Tibial nerve (tissue), 4 donors: ENCODE measurements at regions not wholly inside any gene's neighbourhood (a gene's known extent, or its start where the extent isn't known, plus 50 kb on each side); places are given as distances from the start of the nearest gene placed in this dataset.

Experiments
- CTCF ChIP-seq, 5 experiments: fragments of 200-600 bp in 3 of 5; fragments of 450-650 bp in 2 of 5; sonication (generic) in 3 of 5; IDR thresholded peaks; one replicate each; pipeline ENCODE4 v1.5.1; 2016 to 2019; ENCODE audit warnings: antibody characterized with exemption in 5 of 5, mild to moderate bottlenecking in 3 of 5, moderate library complexity in 2 of 5
- EP300 ChIP-seq, 2 donors: sonication (generic); formaldehyde crosslinking; IDR thresholded peaks; one replicate each; pipeline ENCODE4 v1.6.1; 2017; ENCODE audit warnings: antibody characterized with exemption in 2 of 2, mild to moderate bottlenecking in 1 of 2
- POLR2A ChIP-seq, 2 donors: fragments of 450-650 bp; IDR thresholded peaks; one replicate each; pipeline ENCODE4 v1.6.1; 2017; ENCODE audit warnings: antibody characterized with exemption in 2 of 2, mild to moderate bottlenecking in 2 of 2, moderate library complexity in 2 of 2

- TF ChIP-seq CTCF (IDR thresholded peaks at IDR 0.05) (no peak), POLR2A (IDR thresholded peaks at IDR 0.05) (no peak), EP300 (IDR thresholded peaks at IDR 0.05) (no peak)
These were observed 328.1 kb upstream of the PKDCC start for GRCh38 chr2:41719756-41720155.
